ENCODE measurements at regions not wholly inside any gene's neighbourhood (a gene's known extent, or its start where the extent isn't known, plus 50 kb on each side); places are given as distances from the start of the nearest gene placed in this dataset.
"Not testable (repeated sequence)": the region's sequence is repeated elsewhere in the genome, so short reads cannot be mapped to it uniquely, and the experiment has no call there.

GRCh38 chr3:187855131-187855530 lies 109.9 kb upstream of the BCL6 start:
- H3K36me3 Mint-ChIP-seq (ENCODE audit: low read depth) = peaks cover 3% of the 10 kb centered on the region

GRCh38 chr3:187856555-187856954 lies 111.3 kb upstream of the BCL6 start:
- TF ChIP-seq CTCF (IDR thresholded peaks at IDR 0.05) = no peak
- ChIA-PET POLR2A (no interaction called here), CTCF (no interaction called here)
- H3K27ac Mint-ChIP-seq = no peak overlapping the region
- peaks cover 8% of the 10 kb centered on the region for H3K36me3 Mint-ChIP-seq (ENCODE audit: low read depth)
- H3K27me3 Mint-ChIP-seq = no peaks in the 10 kb centered on the region
- peaks cover 28% of the 10 kb centered on the region for H3K9me3 Mint-ChIP-seq
- H3K4me1 Mint-ChIP-seq (ENCODE audit: low read depth) = peaks cover 3% of the 10 kb centered on the region
- no peak overlapping the region for H3K4me3 Mint-ChIP-seq
- no peak for ATAC-seq
- intact Hi-C loops (cut with micrococcal nuclease) = no loop called here
- DNase-seq = no peak

More at GRCh38 chr3:187855131-187855530, 109.9 kb upstream of the BCL6 start:
- ATAC-seq (no peak), DNase-seq (no peak)
- Mint-ChIP-seq H3K27ac (no peak overlapping the region), H3K4me3 (no peak overlapping the region), H3K9me3 (peaks cover 23% of the 10 kb centered on the region), H3K27me3 (no peaks in the 10 kb centered on the region), H3K4me1 (ENCODE audit: low read depth) (peaks cover 3% of the 10 kb centered on the region)
- no peak for TF ChIP-seq CTCF (IDR thresholded peaks at IDR 0.05)
- intact Hi-C loops (cut with micrococcal nuclease) = no loop called here
- POLR2A ChIA-PET = no interaction called here
- CTCF ChIA-PET = no interaction called here

DNA sequence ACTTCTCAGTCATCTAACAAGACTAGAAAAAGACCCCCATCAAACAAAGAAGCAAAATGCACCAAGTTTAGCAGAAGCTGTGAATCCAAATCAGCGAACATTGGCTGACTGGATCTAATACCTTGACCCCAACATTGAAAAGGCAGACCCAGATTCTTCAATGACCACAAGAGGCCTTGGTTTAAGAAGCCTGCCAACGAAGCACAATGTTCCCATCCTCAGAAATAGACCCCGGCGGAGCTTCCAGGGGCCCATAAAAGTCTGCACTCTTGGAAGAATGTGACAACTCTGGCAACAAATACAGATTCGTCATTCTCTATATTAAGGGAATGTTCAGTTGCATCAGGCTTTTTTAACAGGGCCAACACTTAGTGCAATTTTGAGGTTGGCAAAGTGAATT lies 112.8 kb upstream of the BCL6 start:
- H3K9me3 Mint-ChIP-seq = peaks cover 15% of the 10 kb centered on the region
- DNase-seq (no peak), ATAC-seq (no peak)
- no peaks in the 10 kb centered on the region for H3K4me1 Mint-ChIP-seq (ENCODE audit: low read depth)
- ChIA-PET CTCF (no interaction called here), POLR2A (interaction anchor here (0.6 kb wide), 1 partner anchor 9 kb away, joined by 3 read pairs; no protein-coding TSS in a partner anchor)
- peaks cover 7% of the 10 kb centered on the region for H3K36me3 Mint-ChIP-seq (ENCODE audit: low read depth)
- no peak overlapping the region for H3K27ac Mint-ChIP-seq
- no peak overlapping the region for H3K4me3 Mint-ChIP-seq
- H3K27me3 Mint-ChIP-seq = no peaks in the 10 kb centered on the region
- no peak for TF ChIP-seq CTCF (IDR thresholded peaks at IDR 0.05)
- intact Hi-C loops (cut with micrococcal nuclease) = no loop called here

DNA sequence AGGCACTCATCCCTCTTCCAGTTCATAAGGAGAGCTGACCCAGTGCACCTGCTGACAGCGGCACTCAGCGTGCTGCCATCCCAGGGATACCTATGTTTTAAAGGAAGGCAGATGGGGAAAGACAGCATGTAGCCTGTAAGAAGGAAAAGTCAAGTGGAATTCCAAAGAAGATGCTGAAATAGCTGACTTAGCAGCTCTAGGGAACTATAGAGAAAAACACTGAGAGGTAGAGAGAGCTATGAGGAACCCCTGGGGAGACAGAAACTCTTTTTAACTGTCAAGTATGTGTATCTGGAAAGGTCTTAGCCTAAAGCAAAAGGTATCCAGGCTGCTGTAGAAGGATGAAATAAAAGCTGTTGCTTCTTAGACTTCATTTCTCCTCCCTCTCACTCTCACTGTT lies 113.4 kb upstream of the BCL6 start:
- no peak for TF ChIP-seq CTCF (IDR thresholded peaks at IDR 0.05)
- CTCF ChIA-PET = no interaction called here
- Mint-ChIP-seq H3K4me1 (ENCODE audit: low read depth) (no peaks in the 10 kb centered on the region), H3K9me3 (peaks cover 11% of the 10 kb centered on the region), H3K27ac (no peak overlapping the region), H3K36me3 (ENCODE audit: low read depth) (peaks cover 7% of the 10 kb centered on the region), H3K27me3 (no peaks in the 10 kb centered on the region), H3K4me3 (no peak overlapping the region)
- DNase-seq = no peak
- POLR2A ChIA-PET = no interaction called here
- intact Hi-C loops (cut with micrococcal nuclease) = no loop called here
- ATAC-seq = no peak

DNA sequence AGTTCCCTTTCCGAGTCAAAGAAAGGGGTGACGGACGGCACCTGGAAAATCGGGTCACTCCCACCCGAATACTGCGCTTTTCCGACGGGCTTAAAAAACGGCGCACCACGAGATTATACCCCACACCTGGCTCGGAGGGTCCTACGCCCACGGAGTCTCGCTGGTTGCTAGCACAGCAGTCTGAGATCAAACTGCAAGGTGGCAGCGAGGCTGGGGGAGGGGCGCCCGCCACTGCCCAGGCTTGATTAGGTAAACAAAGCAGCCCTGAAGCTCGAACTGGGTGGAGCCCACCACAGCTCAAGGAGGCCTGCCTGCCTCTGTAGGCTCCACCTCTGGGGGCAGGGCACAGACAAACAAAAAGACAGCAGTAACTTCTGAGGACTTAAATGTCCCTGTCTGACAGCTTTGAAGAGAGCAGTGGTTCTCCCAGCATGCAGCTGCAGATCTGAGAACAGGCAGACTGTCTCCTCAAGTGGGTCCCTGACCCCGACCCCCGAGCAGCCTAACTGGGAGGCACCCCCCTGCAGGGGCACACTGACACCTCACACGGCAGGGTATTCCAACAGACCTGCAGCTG lies 117.5 kb upstream of the BCL6 start:
- H3K27me3 Mint-ChIP-seq = not testable (repeated sequence)

More for the DNA sequence above, 117.5 kb upstream of the BCL6 start:
- H3K36me3 Mint-ChIP-seq (ENCODE audit: low read depth); H3K4me3 Mint-ChIP-seq; H3K4me1 Mint-ChIP-seq (ENCODE audit: low read depth); ATAC-seq; intact Hi-C loops (cut with micrococcal nuclease); POLR2A ChIA-PET; DNase-seq; H3K27ac Mint-ChIP-seq: not testable (repeated sequence)
- peaks cover 11% of the 10 kb centered on the region for H3K9me3 Mint-ChIP-seq
- CTCF ChIA-PET = interaction anchor here (1.1 kb wide), 1 partner anchor 24 kb away, joined by 3 read pairs; no protein-coding TSS in a partner anchor

Data from activated CD8-positive, alpha-beta T cell treated with anti-CD3 and anti-CD28 coated beads for 36 hours (primary cell).